ENCODE measurements at regions not wholly inside any gene's neighbourhood (a gene's known extent, or its start where the extent isn't known, plus 50 kb on each side); places are given as distances from the start of the nearest gene placed in this dataset.

DNA sequence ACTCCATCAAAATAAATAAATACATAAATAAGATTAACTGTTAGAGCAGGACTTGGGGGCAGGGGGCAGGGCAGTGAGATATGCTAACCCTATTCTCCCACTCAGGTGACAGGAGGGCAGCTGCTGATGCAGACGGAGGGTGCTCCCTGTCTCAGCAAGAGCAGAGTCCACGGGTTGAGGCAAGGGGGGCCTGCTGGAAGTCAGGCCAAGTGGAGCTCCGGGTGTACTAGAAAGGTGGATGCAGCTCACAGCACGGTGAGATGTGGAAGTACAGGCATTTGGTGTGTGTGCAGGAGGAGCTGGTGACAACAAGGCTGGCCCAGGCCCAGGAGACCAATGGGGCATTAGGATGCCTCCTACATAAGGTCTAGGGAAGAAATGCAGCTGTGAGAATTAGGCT lies 467.3 kb upstream of the B3GAT1 start:
- no peak overlapping the region for H3K27ac ChIP-seq (ENCODE audit: low read length)
- no peaks in the 10 kb centered on the region for H3K9me3 ChIP-seq (ENCODE audit: low read length)
- DNase-seq = no peak
- H3K36me3 ChIP-seq (ENCODE audit: insufficient read depth, low read length) = no peaks in the 10 kb centered on the region
- H2AFZ ChIP-seq (ENCODE audit: low read length) = no peak overlapping the region
- H3K4me2 ChIP-seq (ENCODE audit: low read depth, low read length, poor library complexity, severe bottlenecking) = no peak overlapping the region
- no peaks in the 10 kb centered on the region for H3K27me3 ChIP-seq (ENCODE audit: low read length)
- no peaks in the 10 kb centered on the region for H3K79me2 ChIP-seq (ENCODE audit: low read length)
- no peaks in the 10 kb centered on the region for H3K4me1 ChIP-seq (ENCODE audit: low read length)
- no peaks in the 10 kb centered on the region for H3K9me2 ChIP-seq (replicated peaks; ENCODE audit: insufficient read depth, low read length)
- H3K4me3 ChIP-seq (ENCODE audit: low read length) = no peak overlapping the region
- no peaks in the 10 kb centered on the region for H4K20me1 ChIP-seq (ENCODE audit: insufficient read depth, low read depth, low read length)
- H3K9ac ChIP-seq (ENCODE audit: low read length) = no peak overlapping the region

DNA sequence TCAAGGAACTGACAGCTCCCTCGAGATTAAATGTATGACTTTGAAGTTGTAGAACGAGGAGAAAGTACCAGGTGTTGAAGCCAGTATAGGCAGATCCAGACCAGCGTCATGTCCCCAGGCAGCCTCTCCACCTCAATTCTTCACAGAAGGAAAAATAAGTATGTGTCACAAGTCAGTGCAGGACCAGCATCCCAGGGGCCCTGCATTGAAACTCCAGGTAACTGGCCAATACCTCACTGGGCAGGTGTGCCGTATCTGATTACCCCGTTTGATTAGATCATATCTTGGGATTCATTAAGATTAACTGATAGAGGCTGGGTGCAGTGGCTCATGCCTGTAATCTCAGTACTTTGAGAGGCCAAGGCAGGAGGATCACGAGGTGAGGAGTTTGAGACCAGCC lies 466.7 kb upstream of the B3GAT1 start:
- no peak overlapping the region for H3K4me2 ChIP-seq (ENCODE audit: low read depth, low read length, poor library complexity, severe bottlenecking)
- H2AFZ ChIP-seq (ENCODE audit: low read length) = no peak overlapping the region
- no peak overlapping the region for H3K9ac ChIP-seq (ENCODE audit: low read length)
- H3K9me2 ChIP-seq (replicated peaks; ENCODE audit: insufficient read depth, low read length) = no peaks in the 10 kb centered on the region
- no peak overlapping the region for H3K27ac ChIP-seq (ENCODE audit: low read length)
- H3K79me2 ChIP-seq (ENCODE audit: low read length) = no peaks in the 10 kb centered on the region
- no peaks in the 10 kb centered on the region for H3K36me3 ChIP-seq (ENCODE audit: insufficient read depth, low read length)
- no peak for DNase-seq
- H3K9me3 ChIP-seq (ENCODE audit: low read length) = no peaks in the 10 kb centered on the region
- H3K4me1 ChIP-seq (ENCODE audit: low read length) = no peaks in the 10 kb centered on the region
- no peaks in the 10 kb centered on the region for H4K20me1 ChIP-seq (ENCODE audit: insufficient read depth, low read depth, low read length)
- no peak overlapping the region for H3K4me3 ChIP-seq (ENCODE audit: low read length)
- H3K27me3 ChIP-seq (ENCODE audit: low read length) = no peaks in the 10 kb centered on the region

DNA sequence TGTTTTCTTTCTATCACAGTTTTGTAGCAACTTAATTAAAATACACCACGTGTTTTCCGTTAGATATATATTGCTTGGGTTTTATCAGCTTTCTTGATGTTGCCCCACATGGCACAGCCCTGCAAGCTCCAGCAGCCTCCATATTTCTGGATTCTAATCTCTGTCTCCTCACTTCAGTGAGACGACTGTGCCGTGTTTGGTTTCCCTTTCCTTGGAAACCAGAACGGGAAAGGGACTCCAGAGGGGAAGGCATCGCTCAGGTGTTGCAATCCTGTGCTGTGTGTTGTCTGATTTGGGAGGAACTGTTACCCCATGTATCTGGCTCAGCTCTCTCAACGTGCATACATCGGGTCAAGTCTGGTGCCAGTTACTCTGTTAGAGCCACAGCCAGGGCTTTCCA lies 464.2 kb upstream of the B3GAT1 start:
- H3K4me1 ChIP-seq (ENCODE audit: low read length) = no peaks in the 10 kb centered on the region
- no peak overlapping the region for H3K27ac ChIP-seq (ENCODE audit: low read length)
- H3K9me3 ChIP-seq (ENCODE audit: low read length) = no peaks in the 10 kb centered on the region
- H3K9me2 ChIP-seq (replicated peaks; ENCODE audit: insufficient read depth, low read length) = no peaks in the 10 kb centered on the region
- no peak overlapping the region for H2AFZ ChIP-seq (ENCODE audit: low read length)
- no peak overlapping the region for H3K4me2 ChIP-seq (ENCODE audit: low read depth, low read length, poor library complexity, severe bottlenecking)
- DNase-seq = no peak
- H3K27me3 ChIP-seq (ENCODE audit: low read length) = no peaks in the 10 kb centered on the region
- no peaks in the 10 kb centered on the region for H4K20me1 ChIP-seq (ENCODE audit: insufficient read depth, low read depth, low read length)
- H3K4me3 ChIP-seq (ENCODE audit: low read length) = no peak overlapping the region
- H3K79me2 ChIP-seq (ENCODE audit: low read length) = no peaks in the 10 kb centered on the region
- no peak overlapping the region for H3K9ac ChIP-seq (ENCODE audit: low read length)
- H3K36me3 ChIP-seq (ENCODE audit: insufficient read depth, low read length) = no peaks in the 10 kb centered on the region

DNA sequence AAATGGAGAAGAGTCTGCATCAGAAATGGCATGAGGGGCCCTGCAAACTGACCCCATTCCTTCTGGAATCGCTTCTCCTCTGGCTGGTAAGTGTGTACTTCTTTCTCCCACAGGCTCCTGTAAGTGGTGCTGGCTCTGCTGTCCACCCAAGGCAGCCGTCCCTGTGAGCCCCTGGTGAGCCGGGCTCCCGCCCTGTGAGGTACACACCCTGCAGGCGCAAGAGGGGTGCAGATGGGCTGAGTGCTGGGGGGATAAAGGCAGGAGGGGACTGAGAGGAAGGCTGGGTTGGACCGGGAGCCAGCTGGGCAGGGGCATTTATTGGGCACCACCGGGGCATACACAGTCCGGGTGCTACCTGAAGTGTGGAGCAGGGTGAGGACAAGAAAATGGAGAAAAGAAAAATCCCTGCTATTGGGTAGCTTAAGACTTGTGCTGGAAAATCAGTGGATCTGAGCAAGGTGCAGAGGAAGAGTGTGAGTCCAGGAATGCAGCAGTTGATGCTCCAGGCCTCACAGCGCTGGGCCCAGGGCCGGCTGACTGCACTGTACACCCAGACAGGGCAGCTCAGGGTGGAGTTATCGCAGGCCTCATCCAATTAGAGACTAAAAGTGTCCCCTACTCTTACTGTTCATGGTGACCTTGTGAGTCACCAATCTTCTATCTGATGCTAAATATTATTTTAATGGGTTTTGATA lies 455.1 kb upstream of the B3GAT1 start:
- H3K4me3 ChIP-seq (ENCODE audit: low read length) = no peak overlapping the region

DNA sequence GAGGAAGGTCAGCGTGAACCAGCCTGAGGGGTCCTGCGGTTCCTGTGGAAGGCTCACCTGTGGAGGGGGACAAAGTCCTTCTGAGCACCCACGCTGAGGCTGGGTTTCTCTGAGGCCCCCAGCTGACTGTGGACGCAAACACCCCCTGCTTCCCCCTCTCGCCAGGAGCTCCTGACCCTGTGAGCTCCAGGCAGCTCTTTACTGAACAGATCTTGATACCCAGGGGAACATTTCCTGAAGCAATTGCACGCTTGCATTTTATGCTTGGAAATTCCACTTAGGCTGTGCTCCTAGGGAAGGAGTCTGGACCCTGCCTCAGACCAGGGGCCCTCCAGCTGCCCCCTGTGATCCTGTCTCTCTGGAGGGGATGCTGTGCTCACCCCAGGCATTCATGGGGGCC lies 454.2 kb upstream of the B3GAT1 start:
- H3K9me2 ChIP-seq (replicated peaks; ENCODE audit: insufficient read depth, low read length) = no peaks in the 10 kb centered on the region
- H3K27me3 ChIP-seq (ENCODE audit: low read length) = no peaks in the 10 kb centered on the region
- no peaks in the 10 kb centered on the region for H3K9me3 ChIP-seq (ENCODE audit: low read length)
- H3K79me2 ChIP-seq (ENCODE audit: low read length) = no peaks in the 10 kb centered on the region
- no peak for DNase-seq
- H3K36me3 ChIP-seq (ENCODE audit: insufficient read depth, low read length) = no peaks in the 10 kb centered on the region
- H3K4me3 ChIP-seq (ENCODE audit: low read length) = no peak overlapping the region
- no peak overlapping the region for H3K4me2 ChIP-seq (ENCODE audit: low read depth, low read length, poor library complexity, severe bottlenecking)
- no peak overlapping the region for H2AFZ ChIP-seq (ENCODE audit: low read length)
- no peaks in the 10 kb centered on the region for H4K20me1 ChIP-seq (ENCODE audit: insufficient read depth, low read depth, low read length)
- no peak overlapping the region for H3K9ac ChIP-seq (ENCODE audit: low read length)
- H3K27ac ChIP-seq (ENCODE audit: low read length) = no peak overlapping the region
- no peaks in the 10 kb centered on the region for H3K4me1 ChIP-seq (ENCODE audit: low read length)

More for the DNA sequence above, 455.1 kb upstream of the B3GAT1 start:
- H3K9me3 ChIP-seq (ENCODE audit: low read length) = no peaks in the 10 kb centered on the region
- H3K27ac ChIP-seq (ENCODE audit: low read length) = no peak overlapping the region
- no peak overlapping the region for H3K9ac ChIP-seq (ENCODE audit: low read length)
- no peaks in the 10 kb centered on the region for H3K9me2 ChIP-seq (replicated peaks; ENCODE audit: insufficient read depth, low read length)
- no peak overlapping the region for H2AFZ ChIP-seq (ENCODE audit: low read length)
- no peak for DNase-seq
- H3K27me3 ChIP-seq (ENCODE audit: low read length) = no peaks in the 10 kb centered on the region
- H3K36me3 ChIP-seq (ENCODE audit: insufficient read depth, low read length) = no peaks in the 10 kb centered on the region
- H3K79me2 ChIP-seq (ENCODE audit: low read length) = no peaks in the 10 kb centered on the region
- no peak overlapping the region for H3K4me2 ChIP-seq (ENCODE audit: low read depth, low read length, poor library complexity, severe bottlenecking)
- no peaks in the 10 kb centered on the region for H4K20me1 ChIP-seq (ENCODE audit: insufficient read depth, low read depth, low read length)
- no peaks in the 10 kb centered on the region for H3K4me1 ChIP-seq (ENCODE audit: low read length)

DNA sequence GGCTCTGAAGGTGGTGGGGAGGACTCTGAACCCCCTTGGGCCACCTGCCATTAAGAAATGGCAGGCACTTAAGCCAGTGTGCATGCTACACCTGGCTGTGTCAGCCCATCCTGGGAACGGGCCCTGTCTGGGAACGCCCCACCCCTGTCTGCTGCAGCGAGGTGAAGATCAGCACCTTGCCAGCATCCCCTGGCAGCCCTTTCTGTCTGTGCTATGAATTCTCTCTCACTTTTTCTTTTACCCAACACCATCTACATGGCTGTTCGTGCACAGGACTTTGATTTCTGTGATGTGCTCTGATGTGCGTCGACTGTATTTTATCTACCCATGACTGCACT lies 452.9 kb upstream of the B3GAT1 start:
- no peaks in the 10 kb centered on the region for H4K20me1 ChIP-seq (ENCODE audit: insufficient read depth, low read depth, low read length)
- H3K9me2 ChIP-seq (replicated peaks; ENCODE audit: insufficient read depth, low read length) = no peaks in the 10 kb centered on the region
- H3K4me2 ChIP-seq (ENCODE audit: low read depth, low read length, poor library complexity, severe bottlenecking) = no peak overlapping the region
- no peaks in the 10 kb centered on the region for H3K79me2 ChIP-seq (ENCODE audit: low read length)
- no peak for DNase-seq
- no peaks in the 10 kb centered on the region for H3K9me3 ChIP-seq (ENCODE audit: low read length)
- H2AFZ ChIP-seq (ENCODE audit: low read length) = no peak overlapping the region
- no peak overlapping the region for H3K9ac ChIP-seq (ENCODE audit: low read length)
- no peak overlapping the region for H3K4me3 ChIP-seq (ENCODE audit: low read length)
- H3K4me1 ChIP-seq (ENCODE audit: low read length) = no peaks in the 10 kb centered on the region
- no peak overlapping the region for H3K27ac ChIP-seq (ENCODE audit: low read length)
- H3K27me3 ChIP-seq (ENCODE audit: low read length) = no peaks in the 10 kb centered on the region
- H3K36me3 ChIP-seq (ENCODE audit: insufficient read depth, low read length) = no peaks in the 10 kb centered on the region

DNA sequence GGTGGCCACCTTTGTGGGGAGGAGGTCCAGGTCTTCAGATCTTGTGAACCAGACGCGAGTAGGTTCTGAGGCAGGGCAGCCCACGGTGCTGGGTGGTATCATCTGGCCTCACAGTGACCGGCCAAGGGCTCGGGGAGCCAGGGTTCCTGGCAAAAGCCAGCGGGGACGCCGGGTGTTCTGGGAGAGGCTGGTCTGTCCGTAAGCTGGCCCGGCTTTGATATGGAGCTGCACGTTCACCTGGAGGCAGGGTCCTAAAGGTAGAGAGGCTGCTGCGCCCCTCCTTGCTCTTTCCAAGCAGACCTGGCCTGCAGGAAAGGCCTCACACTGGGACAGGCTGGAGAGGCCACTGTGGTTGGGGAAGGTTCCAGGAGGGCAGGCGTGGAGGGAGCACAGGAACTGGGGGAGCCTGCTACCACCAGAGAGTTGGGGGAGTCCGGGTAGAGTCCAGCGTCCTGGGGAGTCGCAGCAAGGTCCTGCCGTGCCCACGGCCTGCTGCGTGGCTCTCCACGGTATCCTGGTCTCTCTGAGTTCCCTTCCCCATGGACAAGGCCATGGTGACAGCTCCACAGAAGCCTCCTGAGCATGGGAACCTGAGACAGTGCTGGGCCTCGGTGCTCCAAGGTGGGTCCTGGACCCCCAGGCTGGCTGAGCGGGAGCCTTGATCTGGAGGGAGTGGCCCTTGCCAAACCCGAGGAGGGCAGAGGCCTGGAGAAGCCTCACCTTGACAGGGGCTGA lies 452.4 kb upstream of the B3GAT1 start:
- no peak overlapping the region for H3K4me3 ChIP-seq (ENCODE audit: low read length)

DNA sequence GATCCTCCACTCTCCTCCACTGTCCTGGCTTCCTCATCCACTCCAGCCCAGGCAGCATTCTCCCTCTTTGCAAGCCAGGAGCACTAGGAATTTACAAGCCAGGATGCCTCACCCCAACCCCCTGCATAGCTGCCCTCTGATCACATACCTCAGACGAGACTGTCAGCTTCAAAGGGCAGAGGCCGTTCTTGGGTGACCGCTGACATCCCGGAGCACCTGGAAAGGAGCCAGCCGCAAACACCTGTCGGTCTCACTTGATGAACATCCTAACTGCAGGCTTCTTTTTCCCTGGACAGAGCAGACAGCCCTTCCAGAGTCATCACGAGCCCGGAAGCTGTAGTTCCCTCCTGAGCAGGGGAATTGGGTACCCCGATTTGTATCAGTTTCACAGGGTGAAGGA lies 451.3 kb upstream of the B3GAT1 start:
- no peak overlapping the region for H3K27ac ChIP-seq (ENCODE audit: low read length)
- no peaks in the 10 kb centered on the region for H3K9me2 ChIP-seq (replicated peaks; ENCODE audit: insufficient read depth, low read length)
- H3K4me1 ChIP-seq (ENCODE audit: low read length) = no peaks in the 10 kb centered on the region
- no peaks in the 10 kb centered on the region for H3K9me3 ChIP-seq (ENCODE audit: low read length)
- H3K36me3 ChIP-seq (ENCODE audit: insufficient read depth, low read length) = no peaks in the 10 kb centered on the region
- H3K4me2 ChIP-seq (ENCODE audit: low read depth, low read length, poor library complexity, severe bottlenecking) = no peak overlapping the region
- H3K27me3 ChIP-seq (ENCODE audit: low read length) = no peaks in the 10 kb centered on the region
- no peaks in the 10 kb centered on the region for H4K20me1 ChIP-seq (ENCODE audit: insufficient read depth, low read depth, low read length)
- H3K9ac ChIP-seq (ENCODE audit: low read length) = no peak overlapping the region
- H3K4me3 ChIP-seq (ENCODE audit: low read length) = no peak overlapping the region
- no peak for DNase-seq
- H2AFZ ChIP-seq (ENCODE audit: low read length) = no peak overlapping the region
- H3K79me2 ChIP-seq (ENCODE audit: low read length) = no peaks in the 10 kb centered on the region

More for the DNA sequence above, 452.4 kb upstream of the B3GAT1 start:
- Histone ChIP-seq H3K9ac (ENCODE audit: low read length) (no peak overlapping the region), H4K20me1 (ENCODE audit: insufficient read depth, low read depth, low read length) (no peaks in the 10 kb centered on the region), H3K27me3 (ENCODE audit: low read length) (no peaks in the 10 kb centered on the region), H3K4me1 (ENCODE audit: low read length) (no peaks in the 10 kb centered on the region), H3K4me2 (ENCODE audit: low read depth, low read length, poor library complexity, severe bottlenecking) (no peak overlapping the region), H3K9me3 (ENCODE audit: low read length) (no peaks in the 10 kb centered on the region), H3K9me2 (replicated peaks; ENCODE audit: insufficient read depth, low read length) (no peaks in the 10 kb centered on the region), H3K79me2 (ENCODE audit: low read length) (no peaks in the 10 kb centered on the region), H3K36me3 (ENCODE audit: insufficient read depth, low read length) (no peaks in the 10 kb centered on the region), H3K27ac (ENCODE audit: low read length) (no peak overlapping the region), H2AFZ (ENCODE audit: low read length) (no peak overlapping the region)
- DNase-seq = no peak

All from Karpas-422 (cell line).